ENCODE measurements at regions not wholly inside any gene's neighbourhood (a gene's known extent, or its start where the extent isn't known, plus 50 kb on each side); places are given as distances from the start of the nearest gene placed in this dataset.

DNA sequence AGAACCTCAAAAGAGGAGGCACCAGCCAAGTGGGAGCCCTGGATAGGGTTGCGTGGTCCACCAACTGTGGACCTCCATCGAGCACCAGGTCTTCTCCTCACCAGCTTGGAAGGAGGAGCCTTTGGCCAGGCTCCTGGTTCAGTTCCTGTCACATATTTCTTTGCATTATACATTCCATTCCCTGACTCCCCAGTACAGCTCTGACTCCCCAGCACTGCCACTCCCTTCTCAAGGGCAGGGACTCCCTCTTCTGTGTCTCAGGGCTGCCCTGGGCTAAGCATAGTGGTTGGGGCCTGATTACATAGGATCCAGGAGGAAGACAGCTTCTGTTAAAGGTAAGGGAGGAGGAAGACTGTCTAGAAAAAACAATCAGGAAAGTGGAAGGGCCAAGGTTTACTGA is 91.1 kb downstream of the MRPL14 start:
- Mint-ChIP-seq H3K36me3 (no peaks in the 10 kb centered on the region), H3K4me1 (peaks cover 8% of the 10 kb centered on the region), H3K9me3 (no peaks in the 10 kb centered on the region), H3K27me3 (peaks cover 25% of the 10 kb centered on the region), H3K27ac (no peak overlapping the region), H3K4me3 (no peak overlapping the region)
- DNase-seq (ENCODE audit: low spot score in 2 of 2) (no peak), ATAC-seq (ENCODE audit: low read depth) (no peak)

DNA sequence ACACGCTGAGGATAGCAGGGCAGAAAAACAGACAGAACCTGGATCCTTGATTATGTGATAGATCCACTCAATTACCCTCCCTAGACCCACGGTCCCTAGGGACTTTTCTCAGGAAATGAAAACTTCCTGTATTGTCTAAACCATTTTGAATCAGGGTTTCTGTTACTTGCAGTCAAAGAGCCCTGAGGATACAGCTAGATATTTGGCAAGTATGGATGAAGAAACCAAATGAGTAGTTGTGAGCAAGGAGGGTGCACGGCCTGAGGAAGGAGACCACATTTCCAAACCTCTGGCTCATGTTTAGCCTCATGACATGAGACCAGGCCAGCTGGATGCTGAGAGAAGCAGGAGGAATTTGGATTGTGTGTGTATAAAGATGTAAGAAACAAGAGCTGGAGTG is 91.6 kb downstream of the MRPL14 start:
- DNase-seq (ENCODE audit: low spot score in 2 of 2) (no peak), ATAC-seq (ENCODE audit: low read depth) (no peak)
- peaks cover 24% of the 10 kb centered on the region for H3K27me3 Mint-ChIP-seq
- H3K9me3 Mint-ChIP-seq = no peaks in the 10 kb centered on the region
- peaks cover 8% of the 10 kb centered on the region for H3K4me1 Mint-ChIP-seq
- H3K36me3 Mint-ChIP-seq = no peaks in the 10 kb centered on the region
- no peak overlapping the region for H3K4me3 Mint-ChIP-seq
- H3K27ac Mint-ChIP-seq = no peak overlapping the region

DNA sequence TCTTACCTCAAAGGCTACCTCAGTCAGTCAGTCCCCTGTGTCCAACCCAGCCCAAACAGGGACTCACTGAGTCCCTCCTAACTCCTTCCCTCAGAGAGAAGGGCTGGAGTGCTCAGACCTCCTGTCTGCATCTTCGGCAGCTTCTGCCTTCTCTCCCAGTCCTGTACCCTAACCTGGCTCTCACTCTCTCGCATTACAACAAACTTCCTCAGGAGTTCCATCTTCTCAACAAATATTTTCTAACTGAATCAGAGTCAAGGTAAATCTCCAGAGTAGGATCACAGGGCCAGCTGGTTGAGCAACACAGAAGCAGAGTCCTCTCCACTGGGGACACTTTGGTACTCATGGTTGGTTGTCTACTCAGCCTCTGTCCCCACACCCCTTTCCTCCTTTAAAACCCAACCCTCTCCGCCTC is 92.3 kb downstream of the MRPL14 start:
- H3K4me3 Mint-ChIP-seq = no peak overlapping the region
- H3K27me3 Mint-ChIP-seq = peaks cover 28% of the 10 kb centered on the region
- ATAC-seq (ENCODE audit: low read depth) (no peak), DNase-seq (ENCODE audit: low spot score in 2 of 2) (no peak)
- peaks cover 8% of the 10 kb centered on the region for H3K4me1 Mint-ChIP-seq
- H3K36me3 Mint-ChIP-seq = no peaks in the 10 kb centered on the region
- no peak overlapping the region for H3K27ac Mint-ChIP-seq
- no peaks in the 10 kb centered on the region for H3K9me3 Mint-ChIP-seq

DNA sequence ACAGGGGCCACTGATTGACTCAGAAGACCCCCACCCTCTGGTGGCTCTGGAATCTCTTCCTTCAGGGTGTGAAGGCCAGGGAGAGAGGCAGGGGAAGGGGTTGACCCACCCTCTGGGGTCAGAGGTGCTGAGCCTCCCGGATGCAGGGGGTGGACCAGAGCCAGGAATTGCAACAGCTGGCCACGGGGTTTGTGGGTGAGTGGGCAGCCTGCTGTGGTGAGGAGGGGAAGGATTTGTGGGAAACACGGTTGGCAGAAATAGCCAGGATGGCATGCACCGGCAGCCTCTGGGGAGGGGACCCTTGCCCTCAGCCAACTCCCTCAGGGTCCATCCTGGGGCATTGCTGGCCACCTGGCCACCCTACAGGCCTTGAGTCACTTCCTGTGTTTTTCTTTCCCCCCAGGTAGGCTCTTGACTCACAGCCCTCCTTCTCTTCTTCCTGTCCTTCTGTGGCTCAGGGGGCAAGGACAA is 92.8 kb downstream of the MRPL14 start:
- Mint-ChIP-seq H3K4me1 (peaks cover 8% of the 10 kb centered on the region), H3K27me3 (peaks cover 25% of the 10 kb centered on the region), H3K27ac (no peak overlapping the region), H3K36me3 (no peaks in the 10 kb centered on the region), H3K4me3 (no peak overlapping the region), H3K9me3 (no peaks in the 10 kb centered on the region)
- ATAC-seq (ENCODE audit: low read depth) (no peak), DNase-seq (ENCODE audit: low spot score in 2 of 2) (no peak)

GRCh38 chr6:44030812-44031454 is 96.3 kb downstream of the MRPL14 start:
- peaks cover 5% of the 10 kb centered on the region for H3K4me1 Mint-ChIP-seq
- DNase-seq (ENCODE audit: low spot score in 2 of 2) (no peak), ATAC-seq (ENCODE audit: low read depth) (no peak)
- H3K9me3 Mint-ChIP-seq = no peaks in the 10 kb centered on the region
- H3K27me3 Mint-ChIP-seq = peaks cover 19% of the 10 kb centered on the region
- no peaks in the 10 kb centered on the region for H3K36me3 Mint-ChIP-seq
- H3K27ac Mint-ChIP-seq = no peak overlapping the region
- H3K4me3 Mint-ChIP-seq = no peak overlapping the region

GRCh38 chr6:44029444-44030185 is 97.6 kb downstream of the MRPL14 start:
- Mint-ChIP-seq H3K4me3 (no peak overlapping the region), H3K27me3 (peaks cover 12% of the 10 kb centered on the region), H3K27ac (no peak overlapping the region), H3K36me3 (no peaks in the 10 kb centered on the region), H3K9me3 (no peaks in the 10 kb centered on the region), H3K4me1 (no peaks in the 10 kb centered on the region)
- DNase-seq (ENCODE audit: low spot score in 2 of 2) = no peak
- ATAC-seq (ENCODE audit: low read depth) = no peak

DNA sequence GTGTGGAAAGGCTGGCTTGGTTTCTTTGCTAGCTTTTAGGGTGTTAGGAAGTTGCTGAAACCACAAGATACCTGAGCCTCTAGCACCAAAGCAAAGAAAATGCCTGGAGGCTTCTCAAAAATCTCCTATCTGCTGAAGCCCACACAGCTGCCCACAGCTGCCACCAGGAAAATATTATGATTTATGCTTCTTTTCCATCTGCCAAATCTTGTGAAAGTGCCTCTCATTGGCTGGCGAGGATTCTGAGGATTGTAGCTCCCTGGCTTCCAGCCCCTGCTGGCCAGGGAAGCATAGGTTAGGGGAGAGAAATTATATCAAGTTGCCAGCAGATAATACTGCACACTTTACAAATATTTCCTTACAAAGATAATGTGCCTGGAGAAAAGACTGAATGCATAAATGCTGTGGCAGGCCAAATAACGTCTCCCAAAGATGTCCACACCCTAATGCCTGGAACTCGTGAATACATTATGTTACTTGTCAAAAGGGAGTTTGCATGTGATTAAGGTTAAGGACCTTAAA is 98.4 kb downstream of the MRPL14 start:
- H3K27ac Mint-ChIP-seq = no peak overlapping the region
- no peaks in the 10 kb centered on the region for H3K4me1 Mint-ChIP-seq
- no peak for DNase-seq (ENCODE audit: low spot score in 2 of 2)
- no peaks in the 10 kb centered on the region for H3K36me3 Mint-ChIP-seq
- peaks cover 13% of the 10 kb centered on the region for H3K27me3 Mint-ChIP-seq
- ATAC-seq (ENCODE audit: low read depth) = no peak
- no peak overlapping the region for H3K4me3 Mint-ChIP-seq
- H3K9me3 Mint-ChIP-seq = no peaks in the 10 kb centered on the region

GRCh38 chr6:44025226-44025625 is 102.0 kb downstream of the MRPL14 start:
- ATAC-seq (ENCODE audit: low read depth) = no peak
- no peak overlapping the region for H3K4me3 Mint-ChIP-seq
- DNase-seq (ENCODE audit: low spot score in 2 of 2) = no peak
- H3K27ac Mint-ChIP-seq = no peak overlapping the region
- peaks cover 22% of the 10 kb centered on the region for H3K27me3 Mint-ChIP-seq
- no peaks in the 10 kb centered on the region for H3K9me3 Mint-ChIP-seq
- H3K36me3 Mint-ChIP-seq = no peaks in the 10 kb centered on the region
- no peaks in the 10 kb centered on the region for H3K4me1 Mint-ChIP-seq

GRCh38 chr6:44024574-44025219 is 102.6 kb downstream of the MRPL14 start:
- H3K27ac Mint-ChIP-seq = no peak overlapping the region
- peaks cover 23% of the 10 kb centered on the region for H3K27me3 Mint-ChIP-seq
- no peaks in the 10 kb centered on the region for H3K36me3 Mint-ChIP-seq
- DNase-seq (ENCODE audit: low spot score in 2 of 2) (no peak), ATAC-seq (ENCODE audit: low read depth) (no peak)
- no peak overlapping the region for H3K4me3 Mint-ChIP-seq
- H3K4me1 Mint-ChIP-seq = no peaks in the 10 kb centered on the region
- no peaks in the 10 kb centered on the region for H3K9me3 Mint-ChIP-seq

GRCh38 chr6:44023586-44024454 is 103.4 kb downstream of the MRPL14 start:
- H3K36me3 Mint-ChIP-seq = no peaks in the 10 kb centered on the region
- H3K27ac Mint-ChIP-seq = no peak overlapping the region
- no peaks in the 10 kb centered on the region for H3K4me1 Mint-ChIP-seq
- peaks cover 23% of the 10 kb centered on the region for H3K27me3 Mint-ChIP-seq
- peaks cover under 1% of the 10 kb centered on the region for H3K9me3 Mint-ChIP-seq
- no peak overlapping the region for H3K4me3 Mint-ChIP-seq
- DNase-seq (ENCODE audit: low spot score in 2 of 2) (no peak), ATAC-seq (ENCODE audit: low read depth) (no peak)

DNA sequence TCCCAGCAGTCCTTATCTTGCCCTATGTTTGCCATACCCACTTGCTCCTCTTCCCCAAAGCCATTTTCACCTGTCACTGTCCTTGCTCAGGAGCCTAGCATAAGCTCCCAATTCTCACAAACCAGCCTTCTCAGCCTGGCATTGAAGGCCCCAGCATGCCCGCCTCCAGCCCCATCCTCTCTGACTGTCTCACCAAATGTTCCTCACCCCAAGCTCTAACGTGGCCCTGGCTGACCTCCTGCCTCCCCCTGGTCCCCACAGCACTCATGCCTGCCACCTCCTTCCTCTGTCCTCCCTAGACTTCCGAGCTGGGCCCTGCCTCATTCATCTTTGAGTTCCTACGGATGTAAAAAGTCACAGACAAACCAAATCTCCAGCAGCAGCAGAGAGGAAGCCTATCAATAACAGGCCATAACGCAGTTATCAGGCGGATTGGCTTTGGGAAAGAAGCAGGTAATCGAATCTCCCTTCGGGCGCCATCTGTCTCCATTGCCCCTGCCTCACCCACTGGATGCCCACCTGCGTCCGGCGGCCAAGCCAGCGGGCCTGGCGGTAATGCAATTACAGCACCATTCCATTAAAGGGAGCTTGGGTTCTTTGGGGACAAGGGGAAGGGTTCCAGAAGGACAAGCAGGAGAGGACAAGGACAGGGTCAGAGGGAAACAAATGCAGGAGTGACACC is 104.4 kb downstream of the MRPL14 start:
- Mint-ChIP-seq H3K27me3 (peaks cover 23% of the 10 kb centered on the region), H3K36me3 (no peaks in the 10 kb centered on the region), H3K4me1 (no peaks in the 10 kb centered on the region), H3K4me3 (no peak overlapping the region), H3K27ac (no peak overlapping the region), H3K9me3 (peaks cover 1% of the 10 kb centered on the region)
- no peak for ATAC-seq (ENCODE audit: low read depth)
- DNase-seq (ENCODE audit: low spot score in 2 of 2) = no peak

- H3K36me3 Mint-ChIP-seq = no peaks in the 10 kb centered on the region
- ATAC-seq (ENCODE audit: low read depth) (no peak), DNase-seq (ENCODE audit: low spot score in 2 of 2) (no peak)
- peaks cover 1% of the 10 kb centered on the region for H3K9me3 Mint-ChIP-seq
- H3K4me3 Mint-ChIP-seq = no peak overlapping the region
- H3K27me3 Mint-ChIP-seq = peaks cover 21% of the 10 kb centered on the region
- no peaks in the 10 kb centered on the region for H3K4me1 Mint-ChIP-seq
- H3K27ac Mint-ChIP-seq = no peak overlapping the region
Observed at GRCh38 chr6:44022296-44022661, 105.0 kb downstream of the MRPL14 start.

DNA sequence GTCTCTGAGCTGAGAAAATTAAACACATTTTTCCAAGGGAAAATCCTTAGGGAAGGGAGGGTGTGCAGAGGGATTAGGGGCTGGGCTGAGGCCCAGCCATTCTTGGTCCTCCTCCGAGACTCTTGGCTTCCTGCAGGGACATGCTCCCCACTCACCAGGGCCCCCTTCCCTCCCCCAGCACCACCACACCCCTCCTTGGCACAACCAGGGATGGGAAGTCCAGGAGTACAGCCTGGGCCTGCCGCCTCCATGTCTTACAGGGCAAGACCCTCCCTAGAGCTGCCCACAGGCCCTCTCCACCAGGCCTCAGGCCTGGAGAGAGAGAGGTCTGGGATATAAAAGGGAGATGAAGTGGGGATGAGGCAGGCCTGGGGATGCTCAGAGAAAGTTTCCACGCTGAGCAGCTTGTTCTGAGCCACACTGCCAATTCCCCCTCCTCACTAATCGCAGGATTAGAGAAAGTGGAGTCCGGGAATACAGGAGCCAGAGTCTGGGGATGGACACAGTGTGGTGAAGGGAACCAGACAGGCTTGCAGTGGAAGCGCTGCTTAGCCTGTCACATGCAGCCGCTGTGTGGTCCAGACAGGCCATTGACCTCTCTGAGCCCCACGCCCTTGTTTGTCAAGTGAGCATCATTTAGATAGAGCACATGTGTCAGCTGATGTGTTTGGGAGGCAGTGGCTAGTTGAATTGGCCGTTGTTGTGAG is 105.5 kb downstream of the MRPL14 start:
- DNase-seq (ENCODE audit: low spot score in 2 of 2) (no peak), ATAC-seq (ENCODE audit: low read depth) (no peak)
- Mint-ChIP-seq H3K27ac (no peak overlapping the region), H3K36me3 (no peaks in the 10 kb centered on the region), H3K9me3 (peaks cover 1% of the 10 kb centered on the region), H3K4me1 (no peaks in the 10 kb centered on the region), H3K4me3 (no peak overlapping the region), H3K27me3 (peaks cover 18% of the 10 kb centered on the region)

All from memory B cell (primary cell).